Esophagus squamous epithelium (tissue), 5 donors: ENCODE measurements at regions not wholly inside any gene's neighbourhood (a gene's known extent, or its start where the extent isn't known, plus 50 kb on each side); places are given as distances from the start of the nearest gene placed in this dataset.

ENCODE experiments used
- DNase-seq: peaks from one replicate; lab custom pipeline; 2025; lab: John Stamatoyannopoulos, UW
- H3K27ac ChIP-seq, 4 donors: fragments of 200-600 bp; sonication (generic); one replicate each; pipeline ENCODE4 v1.5.1; 2016 to 2019; ENCODE audit warnings: mild to moderate bottlenecking in 1 of 4
- H3K27me3 ChIP-seq, 4 donors: fragments of 200-600 bp; sonication (generic); 1 replicate in 3 of 4; 2 replicates in 1 of 4; pipeline versions ENCODE4 v1.5.1 to v1.6.0; 2017 to 2021; ENCODE audit warnings: antibody characterized with exemption in 1 of 4
- H3K36me3 ChIP-seq, 3 donors: fragments of 200-600 bp; sonication (generic); one replicate each; pipeline ENCODE4 v1.5.1; 2016 to 2019
- H3K4me1 ChIP-seq, 3 donors: fragments of 200-600 bp; sonication (generic); one replicate each; pipeline ENCODE4 v1.5.1; 2017 to 2019
- H3K4me3 ChIP-seq, 4 donors: fragments of 200-600 bp; sonication (generic); 1 replicate in 3 of 4; 2 replicates in 1 of 4; pipeline ENCODE4 v1.5.1; 2016 to 2019; ENCODE audit warnings: mild to moderate bottlenecking in 2 of 4, moderate library complexity in 1 of 4
- H3K9me3 ChIP-seq, 3 donors: fragments of 200-600 bp; sonication (generic); one replicate each; pipeline ENCODE4 v1.5.1; 2016 to 2019
- POLR2A ChIP-seq, 4 donors: fragments of 450-650 bp; IDR thresholded peaks; one replicate each; pipeline ENCODE4 v1.6.1; 2017; ENCODE audit warnings: antibody characterized with exemption in 4 of 4, mild to moderate bottlenecking in 4 of 4, moderate library complexity in 3 of 4
- WGBS, 2 donors: methylation state at CpG; one replicate each; pipeline ENCODE4 v1.1.5; 2018; 5-methylcytosine and 5-hydroxymethylcytosine counted together
- intact Hi-C: fragments of 100-400 bp; cut with DNase I; formaldehyde crosslinking; loops from one replicate; pipeline ENCODE4 v1.15.0; 2022
- TF ChIP-seq, protein P1 (sequence below), 6 experiments: fragments of 450-650 bp in 4 of 6; fragments of 200-600 bp in 2 of 6; sonication (generic) in 2 of 6; IDR thresholded peaks; one replicate each; pipeline ENCODE4 v1.5.1; 2016 to 2019; ENCODE audit warnings: antibody characterized with exemption in 6 of 6, mild to moderate bottlenecking in 4 of 6, moderate library complexity in 4 of 6
- donor health status: DM: yes; HTN: yes; CAD: no.

DNA sequence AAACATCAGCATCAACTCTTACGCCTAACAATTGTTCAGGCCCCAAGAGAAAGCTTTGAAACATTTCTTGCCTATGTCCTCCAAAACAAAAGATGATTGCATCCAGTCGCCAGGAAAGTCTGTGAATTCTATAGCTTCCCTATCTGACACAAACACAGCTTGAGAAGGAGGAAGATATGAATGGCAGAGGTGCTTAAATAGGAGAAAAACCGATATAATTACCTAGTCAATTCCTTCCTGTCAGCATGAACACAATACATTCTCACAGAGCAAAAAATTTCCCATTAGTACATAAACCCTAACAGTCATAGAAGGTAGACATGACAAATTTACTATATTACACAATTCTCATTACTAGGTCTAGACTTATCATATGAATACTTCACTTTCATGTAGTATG lies 326.5 kb downstream of the CGGBP1 start:
- no peaks in the 10 kb centered on the region for H3K27me3 ChIP-seq
- no peaks in the 10 kb centered on the region for H3K9me3 ChIP-seq
- H3K27ac ChIP-seq, result no peak overlapping the region
- no peak for DNase-seq
- 57 to 59% methylated on average over 3 of the region's 3 CpGs for WGBS, 2 donors
- H3K36me3 ChIP-seq, result no peaks in the 10 kb centered on the region
- TF ChIP-seq POLR2A (IDR thresholded peaks at IDR 0.05), result no peak
- TF ChIP-seq, protein P1, sequence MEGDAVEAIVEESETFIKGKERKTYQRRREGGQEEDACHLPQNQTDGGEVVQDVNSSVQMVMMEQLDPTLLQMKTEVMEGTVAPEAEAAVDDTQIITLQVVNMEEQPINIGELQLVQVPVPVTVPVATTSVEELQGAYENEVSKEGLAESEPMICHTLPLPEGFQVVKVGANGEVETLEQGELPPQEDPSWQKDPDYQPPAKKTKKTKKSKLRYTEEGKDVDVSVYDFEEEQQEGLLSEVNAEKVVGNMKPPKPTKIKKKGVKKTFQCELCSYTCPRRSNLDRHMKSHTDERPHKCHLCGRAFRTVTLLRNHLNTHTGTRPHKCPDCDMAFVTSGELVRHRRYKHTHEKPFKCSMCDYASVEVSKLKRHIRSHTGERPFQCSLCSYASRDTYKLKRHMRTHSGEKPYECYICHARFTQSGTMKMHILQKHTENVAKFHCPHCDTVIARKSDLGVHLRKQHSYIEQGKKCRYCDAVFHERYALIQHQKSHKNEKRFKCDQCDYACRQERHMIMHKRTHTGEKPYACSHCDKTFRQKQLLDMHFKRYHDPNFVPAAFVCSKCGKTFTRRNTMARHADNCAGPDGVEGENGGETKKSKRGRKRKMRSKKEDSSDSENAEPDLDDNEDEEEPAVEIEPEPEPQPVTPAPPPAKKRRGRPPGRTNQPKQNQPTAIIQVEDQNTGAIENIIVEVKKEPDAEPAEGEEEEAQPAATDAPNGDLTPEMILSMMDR (IDR thresholded peaks at IDR 0.05), result no peak
- no peak overlapping the region for H3K4me3 ChIP-seq
- H3K4me1 ChIP-seq, result no peaks in the 10 kb centered on the region
- intact Hi-C loops, result no loop called here

DNA sequence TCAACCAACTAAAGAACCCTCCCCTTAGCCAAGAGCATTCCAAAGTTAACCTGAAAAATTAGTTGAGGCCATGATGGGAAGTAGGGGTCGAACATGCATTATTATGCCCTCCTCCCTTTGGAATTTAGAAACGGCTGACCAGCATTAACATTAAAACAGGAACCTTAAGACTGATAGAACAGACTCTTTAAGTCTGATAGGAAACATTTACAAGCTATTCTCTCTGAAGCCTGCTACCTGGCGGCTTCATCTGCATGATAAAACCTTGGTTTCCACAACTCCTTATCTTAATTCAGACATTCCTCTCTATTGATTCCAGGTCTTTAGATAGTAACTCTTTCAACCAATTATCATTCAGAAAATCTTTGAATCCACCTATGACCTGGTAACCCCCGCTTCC lies 331.0 kb downstream of the CGGBP1 start:
- H3K4me1 ChIP-seq, result no peaks in the 10 kb centered on the region
- TF ChIP-seq POLR2A (IDR thresholded peaks at IDR 0.05), result no peak
- TF ChIP-seq, protein P1 (IDR thresholded peaks at IDR 0.05), result no peak
- H3K27me3 ChIP-seq, result no peaks in the 10 kb centered on the region
- H3K4me3 ChIP-seq, result no peak overlapping the region
- no peaks in the 10 kb centered on the region for H3K9me3 ChIP-seq
- no peak overlapping the region for H3K27ac ChIP-seq
- 56 to 61% methylated on average over 4 of the region's 4 CpGs for WGBS, 2 donors
- intact Hi-C loops, result no loop called here
- no peaks in the 10 kb centered on the region for H3K36me3 ChIP-seq
- DNase-seq, result no peak

DNA sequence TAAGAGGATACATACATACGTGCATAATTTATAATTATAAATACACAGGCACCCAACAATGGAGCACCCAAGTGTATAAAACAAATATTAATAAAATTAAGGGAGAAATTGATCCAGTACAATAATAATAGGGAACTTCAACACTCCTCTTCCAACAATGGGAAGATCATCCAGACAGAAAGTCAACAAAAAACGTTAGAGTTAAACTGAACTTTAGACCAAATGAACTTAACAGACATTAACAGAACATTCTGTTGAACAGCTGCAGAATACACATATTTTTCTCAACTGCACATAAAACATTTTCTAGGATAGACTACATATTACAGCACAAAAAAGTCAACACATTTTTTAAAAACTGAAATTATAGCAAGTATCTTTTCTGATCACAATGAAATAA lies 339.7 kb downstream of the CGGBP1 start:
- TF ChIP-seq, protein P1 (IDR thresholded peaks at IDR 0.05), result no peak
- TF ChIP-seq POLR2A (IDR thresholded peaks at IDR 0.05), result no peak
- Histone ChIP-seq H3K36me3 (no peaks in the 10 kb centered on the region), H3K27me3 (no peaks in the 10 kb centered on the region), H3K9me3 (no peaks in the 10 kb centered on the region), H3K4me1 (no peaks in the 10 kb centered on the region), H3K4me3 (no peak overlapping the region), H3K27ac (no peak overlapping the region)
- DNase-seq, result no peak
- intact Hi-C loops, result no loop called here
- 39 to 59% methylated on average over 2 of the region's 2 CpGs for WGBS, 2 donors

DNA sequence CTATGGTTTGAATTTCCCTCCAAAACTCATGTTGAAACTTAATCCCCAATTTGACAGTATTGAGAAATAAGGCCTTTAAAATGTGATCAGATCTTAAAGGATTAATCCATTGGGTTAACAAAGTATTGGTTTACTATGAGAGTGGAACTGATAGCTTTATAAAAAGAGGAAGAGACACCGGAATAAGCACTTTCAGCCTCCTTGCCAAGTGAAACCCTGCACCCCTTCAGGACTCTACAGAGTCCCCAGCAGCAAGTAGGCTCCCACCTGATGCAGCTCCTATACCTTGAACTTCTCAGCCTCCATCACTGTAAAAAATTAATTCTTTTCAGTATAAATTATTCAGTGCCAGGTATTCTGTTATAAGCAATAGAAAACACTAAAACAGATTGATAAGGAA lies 348.3 kb downstream of the CGGBP1 start:
- no peaks in the 10 kb centered on the region for H3K36me3 ChIP-seq
- H3K27ac ChIP-seq, result no peak overlapping the region
- H3K9me3 ChIP-seq, result peaks cover 0 to 4% (median 0%) of the 10 kb centered on the region in 3 donors
- H3K4me3 ChIP-seq, result no peak overlapping the region
- 35 to 71% methylated on average over 1 of the region's 1 CpG for WGBS, 2 donors
- intact Hi-C loops, result no loop called here
- no peaks in the 10 kb centered on the region for H3K4me1 ChIP-seq
- H3K27me3 ChIP-seq, result no peaks in the 10 kb centered on the region
- DNase-seq, result no peak
- no peak for TF ChIP-seq POLR2A (IDR thresholded peaks at IDR 0.05)
- TF ChIP-seq, protein P1 (IDR thresholded peaks at IDR 0.05), result no peak

DNA sequence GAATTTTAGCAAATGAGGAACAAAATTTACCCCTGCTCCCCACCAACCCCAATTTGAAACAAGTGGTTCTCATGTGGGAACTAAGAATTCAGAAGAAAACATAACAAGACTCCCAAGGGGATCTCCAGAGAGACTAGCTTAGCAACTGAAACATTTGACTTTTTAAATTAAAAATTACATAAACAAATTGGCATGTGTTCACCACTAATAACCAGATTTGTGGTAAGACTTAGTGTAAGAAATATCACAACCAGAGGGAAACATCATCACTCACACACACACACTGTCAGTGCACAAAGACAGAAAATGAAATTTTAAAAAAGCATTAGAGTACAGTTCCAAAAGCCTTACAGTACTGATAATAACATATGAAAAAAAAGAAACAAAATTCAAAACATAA lies 348.8 kb downstream of the CGGBP1 start:
- no peak for DNase-seq
- Histone ChIP-seq H3K27ac (no peak overlapping the region), H3K27me3 (no peaks in the 10 kb centered on the region), H3K4me3 (no peak overlapping the region), H3K36me3 (no peaks in the 10 kb centered on the region), H3K4me1 (no peaks in the 10 kb centered on the region), H3K9me3 (peaks cover 0 to 4% (median 0%) of the 10 kb centered on the region in 3 donors)
- intact Hi-C loops, result no loop called here
- TF ChIP-seq, protein P1 (IDR thresholded peaks at IDR 0.05), result no peak
- no peak for TF ChIP-seq POLR2A (IDR thresholded peaks at IDR 0.05)
